Activated CD8-positive, alpha-beta T cell treated with anti-CD3 and anti-CD28 coated beads for 36 hours (primary cell): ENCODE measurements at regions not wholly inside any gene's neighbourhood (a gene's known extent, or its start where the extent isn't known, plus 50 kb on each side); places are given as distances from the start of the nearest gene placed in this dataset.

Experiments
- ATAC-seq: fragments of 200-7000 bp; cut with Tn5 transposase; one replicate; pipeline ENCODE4 v1.10.0; 2021; ENCODE audit warnings: mild to moderate bottlenecking, moderate library complexity
- CTCF ChIA-PET: fragments of 350-600 bp; sonication (Branson Sonifier 250); formaldehyde crosslinking; loops from one replicate; lab custom pipeline; 2021; ENCODE audit warnings: antibody characterized with exemption; lab: Charles Lee
- POLR2A ChIA-PET: fragments of 350-600 bp; sonication (Branson Sonifier 250); formaldehyde crosslinking; loops from one replicate; lab custom pipeline; 2021; ENCODE audit warnings: antibody characterized with exemption; lab: Charles Lee
- DNase-seq: peaks from one replicate; pipeline ENCODE4 v3.0.0-alpha.2; 2020
- H3K27ac Mint-ChIP-seq: one replicate; pipeline ENCODE4 v1.8.0; 2021; ENCODE audit warnings: mild to moderate bottlenecking, mixed read lengths
- H3K27me3 Mint-ChIP-seq: one replicate; pipeline ENCODE4 v1.8.0; 2021; ENCODE audit warnings: mixed read lengths
- H3K36me3 Mint-ChIP-seq: one replicate; pipeline ENCODE4 v1.8.0; 2021; ENCODE audit warnings: low read depth, mixed read lengths
- H3K4me1 Mint-ChIP-seq: one replicate; pipeline ENCODE4 v1.8.0; 2021; ENCODE audit warnings: low read depth, mixed read lengths
- H3K4me3 Mint-ChIP-seq: one replicate; pipeline ENCODE4 v1.8.0; 2021; ENCODE audit warnings: mild to moderate bottlenecking, moderate library complexity, mixed read lengths
- H3K9me3 Mint-ChIP-seq: one replicate; pipeline ENCODE4 v1.8.0; 2021; ENCODE audit warnings: mixed read lengths
- CTCF ChIP-seq: fragments of 200-600 bp; IDR thresholded peaks from one replicate; pipeline ENCODE4 v1.8.0; 2022; ENCODE audit warnings: antibody characterized with exemption, mild to moderate bottlenecking
- intact Hi-C: fragments of 100-400 bp; cut with micrococcal nuclease; formaldehyde crosslinking; loops from one replicate; pipeline ENCODE4 v1.10.0; 2022

- H3K9me3 Mint-ChIP-seq = no peaks in the 10 kb centered on the region
- H3K4me1 Mint-ChIP-seq = no peaks in the 10 kb centered on the region
- H3K36me3 Mint-ChIP-seq = no peaks in the 10 kb centered on the region
- ChIA-PET CTCF (no interaction called here), POLR2A (no interaction called here)
- intact Hi-C loops = loop anchor here (10.0 kb wide), 1 partner anchor 589 kb away; no protein-coding TSS in a partner anchor
- ATAC-seq (no peak), DNase-seq (no peak)
- H3K4me3 Mint-ChIP-seq = no peak overlapping the region
- no peak for TF ChIP-seq CTCF
- no peaks in the 10 kb centered on the region for H3K27me3 Mint-ChIP-seq
- no peak overlapping the region for H3K27ac Mint-ChIP-seq
These were observed 612.8 kb upstream of the MGMT start for GRCh38 chr10:128854204-128854603.

- ATAC-seq (no peak), DNase-seq (no peak)
- Mint-ChIP-seq H3K27ac (no peak overlapping the region), H3K9me3 (no peaks in the 10 kb centered on the region), H3K27me3 (no peaks in the 10 kb centered on the region), H3K36me3 (no peaks in the 10 kb centered on the region), H3K4me3 (no peak overlapping the region), H3K4me1 (no peaks in the 10 kb centered on the region)
- POLR2A ChIA-PET = no interaction called here
- TF ChIP-seq CTCF = no peak
- CTCF ChIA-PET = no interaction called here
- intact Hi-C loops = loop anchor here (10.0 kb wide), 1 partner anchor 590 kb away; no protein-coding TSS in a partner anchor
These were observed 612.1 kb upstream of the MGMT start for GRCh38 chr10:128854963-128855362.

- ChIA-PET POLR2A (no interaction called here), CTCF (no interaction called here)
- Mint-ChIP-seq H3K9me3 (no peaks in the 10 kb centered on the region), H3K4me3 (no peak overlapping the region), H3K27ac (no peak overlapping the region), H3K36me3 (no peaks in the 10 kb centered on the region), H3K27me3 (no peaks in the 10 kb centered on the region), H3K4me1 (no peaks in the 10 kb centered on the region)
- intact Hi-C loops = loop anchor here (10.0 kb wide), 1 partner anchor 591 kb away; no protein-coding TSS in a partner anchor
- no peak for TF ChIP-seq CTCF
- DNase-seq (no peak), ATAC-seq (no peak)
These were observed 611.2 kb upstream of the MGMT start for GRCh38 chr10:128855618-128856428.

- no peak overlapping the region for H3K4me3 Mint-ChIP-seq
- H3K27me3 Mint-ChIP-seq = no peaks in the 10 kb centered on the region
- ChIA-PET POLR2A (no interaction called here), CTCF (interaction anchor here (0.6 to 1.6 kb wide), 8 partner anchors 12 to 596 kb away, joined by 3 to 5 read pairs (median 4); no protein-coding TSS in a partner anchor)
- intact Hi-C loops = loop anchor here (10.0 kb wide), 1 partner anchor 595 kb away; no protein-coding TSS in a partner anchor
- TF ChIP-seq CTCF = peak; percentile 57
- no peak overlapping the region for H3K27ac Mint-ChIP-seq
- DNase-seq (peak; percentile 62), ATAC-seq (no peak)
- no peaks in the 10 kb centered on the region for H3K36me3 Mint-ChIP-seq
- H3K9me3 Mint-ChIP-seq = no peaks in the 10 kb centered on the region
- H3K4me1 Mint-ChIP-seq = no peaks in the 10 kb centered on the region
These were observed 607.2 kb upstream of the MGMT start for GRCh38 chr10:128859738-128860386.

- intact Hi-C loops = no loop called here
- Mint-ChIP-seq H3K27ac (no peak overlapping the region), H3K9me3 (no peaks in the 10 kb centered on the region), H3K4me3 (no peak overlapping the region), H3K36me3 (no peaks in the 10 kb centered on the region), H3K4me1 (no peaks in the 10 kb centered on the region), H3K27me3 (no peaks in the 10 kb centered on the region)
- CTCF ChIA-PET = interaction anchor here (0.9 to 1.6 kb wide), 6 partner anchors 22 to 596 kb away, joined by 3 to 5 read pairs (median 4); no protein-coding TSS in a partner anchor
- ATAC-seq = no peak
- TF ChIP-seq CTCF = no peak
- POLR2A ChIA-PET = no interaction called here
- no peak for DNase-seq
These were observed 606.5 kb upstream of the MGMT start for GRCh38 chr10:128860574-128860973.
